NT2/D1 (cell line): ENCODE measurements at regions not wholly inside any gene's neighbourhood (a gene's known extent, or its start where the extent isn't known, plus 50 kb on each side); places are given as distances from the start of the nearest gene placed in this dataset.

Source experiments
- SUZ12 ChIP-seq: IDR thresholded peaks from 2 replicates; pipeline ENCODE4 v1.6.1; 2011; ENCODE audit not compliant: insufficient read length, insufficient read depth; ENCODE audit errors: extremely low read depth
- ZNF274 ChIP-seq: IDR thresholded peaks from 2 replicates; pipeline ENCODE4 v1.6.1; 2011; ENCODE audit warnings: mild to moderate bottlenecking, low read depth, low read length

DNA sequence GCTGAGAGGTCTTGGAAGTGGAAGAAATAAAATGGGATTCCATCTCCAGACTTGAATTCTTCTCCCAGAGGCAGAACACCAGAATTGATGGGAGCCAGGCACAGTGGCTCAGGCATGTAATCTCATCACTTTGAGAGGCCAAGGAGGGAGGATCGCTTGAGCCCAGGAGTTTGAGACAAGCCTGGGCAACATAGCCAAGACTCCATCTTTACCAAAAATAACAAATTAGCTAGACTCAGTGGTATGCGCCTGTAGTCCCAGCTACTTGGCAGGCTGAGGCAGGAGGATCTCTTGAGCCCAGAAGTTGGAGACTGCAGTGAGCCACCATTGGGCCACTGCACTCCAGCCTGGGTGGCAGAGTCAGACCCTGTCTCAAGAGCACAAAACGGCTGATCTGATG, 144.3 kb downstream of the C1D start:
- no peak for TF ChIP-seq SUZ12
- no peak for TF ChIP-seq ZNF274
